IMR-90 (cell line): ENCODE measurements at regions not wholly inside any gene's neighbourhood (a gene's known extent, or its start where the extent isn't known, plus 50 kb on each side); places are given as distances from the start of the nearest gene placed in this dataset.

ENCODE experiments used
- BHLHE40 ChIP-seq: fragments of 150-350 bp; IDR thresholded peaks from 2 replicates; pipeline ENCODE4 v1.6.1; 2016; ENCODE audit warnings: mild to moderate bottlenecking, low read depth, low read length
- CEBPB ChIP-seq: IDR thresholded peaks from 2 replicates; pipeline ENCODE4 v1.6.1; 2012; ENCODE audit warnings: low read depth, low read length, improper control_type of control experiment
- CHD1 ChIP-seq: IDR thresholded peaks from 2 replicates; pipeline ENCODE4 v1.6.1; 2012; ENCODE audit warnings: low read depth, low read length, improper control_type of control experiment
- MAZ ChIP-seq: IDR thresholded peaks from 2 replicates; pipeline ENCODE4 v1.6.1; 2012; ENCODE audit warnings: low read depth, mild to moderate bottlenecking, low read length, improper control_type of control experiment, moderate library complexity, borderline replicate concordance
- MXI1 ChIP-seq: IDR thresholded peaks from 2 replicates; pipeline ENCODE4 v1.6.1; 2012; ENCODE audit warnings: low read depth, mild to moderate bottlenecking, low read length, moderate library complexity, borderline replicate concordance
- POLR2A ChIP-seq: IDR thresholded peaks from 2 replicates; pipeline ENCODE4 v1.6.1; 2012; ENCODE audit warnings: mild to moderate bottlenecking, low read depth, low read length
- RCOR1 ChIP-seq: IDR thresholded peaks from 2 replicates; pipeline ENCODE4 v1.6.1; 2012; ENCODE audit warnings: mild to moderate bottlenecking, low read length, improper control_type of control experiment; ENCODE audit not compliant: insufficient replicate concordance
- RFX5 ChIP-seq: IDR thresholded peaks from 2 replicates; pipeline ENCODE4 v1.8.0; 2012; ENCODE audit warnings: low read depth, mild to moderate bottlenecking, low read length, moderate library complexity
- SMC3 ChIP-seq: fragments of 150-350 bp; IDR thresholded peaks from 2 replicates; pipeline ENCODE4 v1.6.1; 2016; ENCODE audit warnings: low read depth, mild to moderate bottlenecking, antibody characterized with exemption, low read length, moderate library complexity
- TF ChIP-seq, protein P1 (sequence below): conservative IDR thresholded peaks from 2 replicates; pipeline ENCODE4 v1.5.1; 2012; ENCODE audit warnings: mild to moderate bottlenecking, low read depth, low read length, improper control_type of control experiment
- TF ChIP-seq, protein P2 (sequence below): fragments of 150-350 bp; IDR thresholded peaks from 2 replicates; pipeline ENCODE4 v1.6.1; 2017; ENCODE audit warnings: mild to moderate bottlenecking, antibody characterized with exemption, low read length, low read depth

DNA sequence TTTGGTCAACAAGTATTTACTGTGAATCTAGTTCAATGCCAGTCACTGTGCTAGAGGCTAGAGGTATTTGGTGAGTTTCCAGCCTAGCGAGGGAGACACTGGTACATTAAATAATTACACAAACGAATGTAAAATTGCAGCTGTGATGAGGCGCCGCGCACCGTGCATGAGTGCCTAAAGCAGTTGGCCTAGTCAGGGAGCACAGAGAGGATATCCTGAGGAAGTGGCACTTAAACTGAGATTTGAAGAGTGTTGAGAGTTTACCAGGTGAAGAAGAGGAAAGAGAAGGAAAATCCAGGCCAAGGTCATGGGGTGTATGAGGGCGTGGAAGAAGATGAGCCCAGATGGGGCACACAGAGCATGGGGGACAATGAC lies 157.6 kb upstream of the NDUFV2 start:
- TF ChIP-seq SMC3 = no peak
- no peak for TF ChIP-seq POLR2A
- no peak for TF ChIP-seq MAZ
- TF ChIP-seq, protein P1, sequence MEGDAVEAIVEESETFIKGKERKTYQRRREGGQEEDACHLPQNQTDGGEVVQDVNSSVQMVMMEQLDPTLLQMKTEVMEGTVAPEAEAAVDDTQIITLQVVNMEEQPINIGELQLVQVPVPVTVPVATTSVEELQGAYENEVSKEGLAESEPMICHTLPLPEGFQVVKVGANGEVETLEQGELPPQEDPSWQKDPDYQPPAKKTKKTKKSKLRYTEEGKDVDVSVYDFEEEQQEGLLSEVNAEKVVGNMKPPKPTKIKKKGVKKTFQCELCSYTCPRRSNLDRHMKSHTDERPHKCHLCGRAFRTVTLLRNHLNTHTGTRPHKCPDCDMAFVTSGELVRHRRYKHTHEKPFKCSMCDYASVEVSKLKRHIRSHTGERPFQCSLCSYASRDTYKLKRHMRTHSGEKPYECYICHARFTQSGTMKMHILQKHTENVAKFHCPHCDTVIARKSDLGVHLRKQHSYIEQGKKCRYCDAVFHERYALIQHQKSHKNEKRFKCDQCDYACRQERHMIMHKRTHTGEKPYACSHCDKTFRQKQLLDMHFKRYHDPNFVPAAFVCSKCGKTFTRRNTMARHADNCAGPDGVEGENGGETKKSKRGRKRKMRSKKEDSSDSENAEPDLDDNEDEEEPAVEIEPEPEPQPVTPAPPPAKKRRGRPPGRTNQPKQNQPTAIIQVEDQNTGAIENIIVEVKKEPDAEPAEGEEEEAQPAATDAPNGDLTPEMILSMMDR = no peak
- TF ChIP-seq MXI1 = no peak
- TF ChIP-seq RCOR1 = no peak
- TF ChIP-seq CEBPB = no peak
- TF ChIP-seq BHLHE40 = no peak
- TF ChIP-seq, protein P2, sequence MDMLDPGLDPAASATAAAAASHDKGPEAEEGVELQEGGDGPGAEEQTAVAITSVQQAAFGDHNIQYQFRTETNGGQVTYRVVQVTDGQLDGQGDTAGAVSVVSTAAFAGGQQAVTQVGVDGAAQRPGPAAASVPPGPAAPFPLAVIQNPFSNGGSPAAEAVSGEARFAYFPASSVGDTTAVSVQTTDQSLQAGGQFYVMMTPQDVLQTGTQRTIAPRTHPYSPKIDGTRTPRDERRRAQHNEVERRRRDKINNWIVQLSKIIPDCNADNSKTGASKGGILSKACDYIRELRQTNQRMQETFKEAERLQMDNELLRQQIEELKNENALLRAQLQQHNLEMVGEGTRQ = no peak
- no peak for TF ChIP-seq RFX5
- TF ChIP-seq CHD1 = no peak
